RWPE2 (cell line): ENCODE measurements at regions not wholly inside any gene's neighbourhood (a gene's known extent, or its start where the extent isn't known, plus 50 kb on each side); places are given as distances from the start of the nearest gene placed in this dataset.
"Not testable (repeated sequence)": the region's sequence is repeated elsewhere in the genome, so short reads cannot be mapped to it uniquely, and the experiment has no call there.

ENCODE experiments used
- ATAC-seq: fragments of 200-7000 bp; cut with Tn5 transposase; 3 replicates; pipeline ENCODE4 v1.9.1; 2021; ENCODE audit warnings: low read depth
- DNase-seq: peaks from one replicate; pipeline ENCODE4 v3.0.0-alpha.2; 2020; ENCODE audit warnings: low spot score
- H3K27ac ChIP-seq: fragments of 450-650 bp; 2 replicates; pipeline ENCODE4 v1.5.1; 2017; ENCODE audit warnings: mild to moderate bottlenecking; ENCODE audit not compliant: poor library complexity, severe bottlenecking
- H3K27me3 ChIP-seq: fragments of 250-450 bp; sonication (Bioruptor Pico); 2 replicates; pipeline ENCODE4 v1.5.1; 2021; ENCODE audit warnings: mild to moderate bottlenecking, moderate library complexity; ENCODE audit not compliant: insufficient read depth, poor library complexity, severe bottlenecking
- H3K36me3 ChIP-seq: fragments of 250-450 bp; sonication (Bioruptor Pico); 2 replicates; pipeline ENCODE4 v1.5.1; 2020; ENCODE audit warnings: low read depth, mild to moderate bottlenecking, moderate library complexity
- H3K4me1 ChIP-seq: fragments of 250-450 bp; sonication (Bioruptor Pico); 2 replicates; pipeline ENCODE4 v1.5.1; 2021; ENCODE audit warnings: mild to moderate bottlenecking, moderate library complexity; ENCODE audit not compliant: insufficient read depth, poor library complexity, severe bottlenecking
- H3K4me3 ChIP-seq: fragments of 250-450 bp; sonication (Bioruptor Pico); 2 replicates; pipeline ENCODE4 v1.5.1; 2021; ENCODE audit warnings: mild to moderate bottlenecking, moderate library complexity; ENCODE audit not compliant: severe bottlenecking
- H3K9me3 ChIP-seq: fragments of 250-450 bp; sonication (Bioruptor Pico); 2 replicates; pipeline ENCODE4 v1.5.1; 2021; ENCODE audit warnings: mild to moderate bottlenecking, moderate library complexity; ENCODE audit not compliant: severe bottlenecking
- CTCF ChIP-seq: fragments of 450-650 bp; IDR thresholded peaks from one replicate; pipeline ENCODE4 v1.5.1; 2017; ENCODE audit warnings: mild to moderate bottlenecking, moderate library complexity; ENCODE audit not compliant: poor library complexity, severe bottlenecking

- Histone ChIP-seq H3K9me3 (peaks cover 1% of the 10 kb centered on the region), H3K27ac (no peak overlapping the region), H3K4me3 (no peak overlapping the region), H3K27me3 (peaks cover 14% of the 10 kb centered on the region), H3K4me1 (no peaks in the 10 kb centered on the region), H3K36me3 (no peaks in the 10 kb centered on the region)
- TF ChIP-seq CTCF = no peak
- ATAC-seq (no peak; the same call in 2 of the 3 replicates), DNase-seq (peak; percentile 39)
These were observed 885.2 kb upstream of the ARRDC3 start for GRCh38 chr5:92268343-92268742.

- Histone ChIP-seq H3K4me3 (no peak overlapping the region), H3K36me3 (no peaks in the 10 kb centered on the region), H3K9me3 (peaks cover 1% of the 10 kb centered on the region), H3K4me1 (no peaks in the 10 kb centered on the region), H3K27ac (no peak overlapping the region), H3K27me3 (peaks cover 14% of the 10 kb centered on the region)
- ATAC-seq = peak; percentile 21; the same call in 1 of the 3 replicates
- no peak for DNase-seq
- no peak for TF ChIP-seq CTCF
These were observed 884.7 kb upstream of the ARRDC3 start for GRCh38 chr5:92267830-92268229.

- no peak for TF ChIP-seq CTCF
- H3K27me3 ChIP-seq = peaks cover 21% of the 10 kb centered on the region
- ATAC-seq (no peak), DNase-seq (no peak)
- no peak overlapping the region for H3K4me3 ChIP-seq
- H3K27ac ChIP-seq = no peak overlapping the region
- H3K36me3 ChIP-seq = no peaks in the 10 kb centered on the region
- peaks cover 1% of the 10 kb centered on the region for H3K9me3 ChIP-seq
- H3K4me1 ChIP-seq = no peaks in the 10 kb centered on the region
These were observed 882.7 kb upstream of the ARRDC3 start for GRCh38 chr5:92265804-92266203.

GRCh38 chr5:92255605-92256004 is 872.5 kb upstream of the ARRDC3 start:
- not testable (repeated sequence) for DNase-seq, H3K27me3 ChIP-seq, H3K9me3 ChIP-seq, H3K4me3 ChIP-seq, ATAC-seq, H3K27ac ChIP-seq, H3K36me3 ChIP-seq, H3K4me1 ChIP-seq

- no peak for ATAC-seq
- Histone ChIP-seq H3K27me3 (peaks cover 4% of the 10 kb centered on the region), H3K9me3 (no peaks in the 10 kb centered on the region), H3K4me3 (no peak overlapping the region), H3K36me3 (no peaks in the 10 kb centered on the region), H3K4me1 (no peaks in the 10 kb centered on the region), H3K27ac (no peak overlapping the region)
- DNase-seq = no peak
- no peak for TF ChIP-seq CTCF
These were observed 865.4 kb upstream of the ARRDC3 start for GRCh38 chr5:92248518-92248917.
